CD14-positive monocyte (primary cell): ENCODE measurements at regions not wholly inside any gene's neighbourhood (a gene's known extent, or its start where the extent isn't known, plus 50 kb on each side); places are given as distances from the start of the nearest gene placed in this dataset.

ENCODE experiments used
- DNase-seq, 3 donors: peaks; one replicate each; pipeline ENCODE4 v3.0.0-alpha.2; 2011 to 2022
- H2AFZ ChIP-seq: 2 replicates; pipeline ENCODE4 v1.6.0; 2012; ENCODE audit warnings: mild to moderate bottlenecking, low read depth, low read length, inconsistent platforms; ENCODE audit not compliant: insufficient read depth, poor library complexity, severe bottlenecking
- H3K27ac ChIP-seq, 2 donors: 1 replicate in 1 of 2; 2 replicates in 1 of 2; pipeline ENCODE4 v1.5.1; 2012 to 2013; ENCODE audit warnings: low read length in 2 of 2, control low read depth in 1 of 2, inconsistent platforms in 1 of 2, low read depth in 1 of 2, mild to moderate bottlenecking in 1 of 2
- H3K27me3 ChIP-seq, 2 donors: one replicate each; pipeline versions ENCODE4 v1.6.0 to v1.6.1; 2011 to 2013; ENCODE audit warnings: low read length in 2 of 2; ENCODE audit not compliant: control insufficient read depth in 2 of 2, insufficient read depth in 2 of 2
- H3K36me3 ChIP-seq, 2 donors: replicated peaks in 1 of 2; 1 replicate in 1 of 2; 2 replicates in 1 of 2; pipeline versions ENCODE4 v1.5.1 to v1.6.1; 2012 to 2013; ENCODE audit warnings: low read length in 2 of 2, control low read depth in 1 of 2, inconsistent platforms in 1 of 2, mild to moderate bottlenecking in 1 of 2; ENCODE audit not compliant: insufficient read depth in 2 of 2, control insufficient read depth in 1 of 2
- H3K4me1 ChIP-seq, 2 donors: 1 replicate in 1 of 2; 2 replicates in 1 of 2; pipeline versions ENCODE4 v1.5.1 to v1.6.1; 2012 to 2013; ENCODE audit warnings: low read length in 2 of 2, control low read depth in 1 of 2, inconsistent platforms in 1 of 2, mild to moderate bottlenecking in 1 of 2, moderate library complexity in 1 of 2; ENCODE audit not compliant: insufficient read depth in 2 of 2, control insufficient read depth in 1 of 2
- H3K4me2 ChIP-seq: replicated peaks from 2 replicates; pipeline ENCODE3; 2012; ENCODE audit warnings: low read length, moderate library complexity, mild to moderate bottlenecking; ENCODE audit not compliant: poor library complexity, severe bottlenecking; ENCODE audit errors: extremely low read depth
- H3K4me3 ChIP-seq, 3 experiments: fragments of 200-600 bp in 1 of 3; sonication (generic) in 1 of 3; replicated peaks in 1 of 3; 1 replicate in 2 of 3; 2 replicates in 1 of 3; pipeline ENCODE4 v1.5.1; 2011 to 2013; ENCODE audit warnings: low read length in 3 of 3, mild to moderate bottlenecking in 3 of 3, control low read depth in 2 of 3, low read depth in 2 of 3, inconsistent platforms in 1 of 3, moderate library complexity in 1 of 3
- H3K79me2 ChIP-seq: 2 replicates; pipeline ENCODE4 v1.6.0; 2012; ENCODE audit warnings: mild to moderate bottlenecking, control low read depth, inconsistent platforms, low read length, moderate library complexity; ENCODE audit not compliant: insufficient read depth
- H3K9ac ChIP-seq: 2 replicates; pipeline ENCODE4 v1.6.0; 2017; ENCODE audit warnings: low read length, mild to moderate bottlenecking; ENCODE audit not compliant: insufficient read depth, poor library complexity, severe bottlenecking
- H3K9me3 ChIP-seq, 2 donors: replicated peaks in 1 of 2; 1 replicate in 1 of 2; 2 replicates in 1 of 2; pipeline versions ENCODE4 v1.5.1 to v1.6.1; 2012 to 2013; ENCODE audit warnings: low read length in 2 of 2, control low read depth in 1 of 2; ENCODE audit not compliant: control insufficient read depth in 1 of 2, insufficient read depth in 1 of 2
- H4K20me1 ChIP-seq: 2 replicates; pipeline ENCODE4 v1.6.0; 2012; ENCODE audit warnings: mild to moderate bottlenecking, low read length, control low read depth, moderate library complexity; ENCODE audit not compliant: insufficient read depth
- H3K27ac Mint-ChIP-seq, 7 donors: one replicate each; pipeline ENCODE4 v1.8.0; 2020; ENCODE audit warnings: mild to moderate bottlenecking in 7 of 7, mixed read lengths in 7 of 7, moderate library complexity in 6 of 7, inconsistent platforms in 2 of 7
- H3K27me3 Mint-ChIP-seq, 3 donors: one replicate each; pipeline ENCODE4 v1.8.0; 2021 to 2022; ENCODE audit warnings: low read depth in 3 of 3, mild to moderate bottlenecking in 3 of 3, mixed read lengths in 3 of 3, moderate library complexity in 3 of 3, inconsistent platforms in 1 of 3
- H3K36me3 Mint-ChIP-seq, 2 donors: one replicate each; pipeline ENCODE4 v1.8.0; 2020; ENCODE audit warnings: mixed read lengths in 2 of 2, inconsistent platforms in 1 of 2, mild to moderate bottlenecking in 1 of 2
- H3K4me1 Mint-ChIP-seq: one replicate; pipeline ENCODE4 v1.8.0; 2020; ENCODE audit warnings: mild to moderate bottlenecking, mixed read lengths
- H3K4me3 Mint-ChIP-seq, 2 donors: one replicate each; pipeline ENCODE4 v1.8.0; 2020; ENCODE audit warnings: mild to moderate bottlenecking in 2 of 2, mixed read lengths in 2 of 2, moderate library complexity in 1 of 2
- H3K9me3 Mint-ChIP-seq, 7 donors: one replicate each; pipeline ENCODE4 v1.8.0; 2020 to 2022; ENCODE audit warnings: mixed read lengths in 7 of 7, mild to moderate bottlenecking in 6 of 7, moderate library complexity in 6 of 7, inconsistent platforms in 2 of 7
- CTCF ChIP-seq: fragments of 200-600 bp; IDR thresholded peaks from one replicate; pipeline ENCODE4 v1.8.0; 2022; ENCODE audit warnings: antibody characterized with exemption, mild to moderate bottlenecking
- WGBS: methylation state at CpG from one replicate; pipeline ENCODE4 v1.1.5; 2013; ENCODE audit warnings: missing lambda C conversion rate; ENCODE audit not compliant: insufficient coverage; 5-methylcytosine and 5-hydroxymethylcytosine counted together
- intact Hi-C, 2 donors: fragments of 100-400 bp; cut with micrococcal nuclease; formaldehyde crosslinking; loops; one replicate each; pipeline versions ENCODE4 v1.15.0 to v1.15.1; 2023

- no peak overlapping the region for H3K9ac ChIP-seq
- H3K36me3 ChIP-seq, result no peaks in the 10 kb centered on the region
- no peaks in the 10 kb centered on the region for H3K4me1 Mint-ChIP-seq
- H3K4me3 ChIP-seq, result no peak overlapping the region
- no peak for DNase-seq
- H2AFZ ChIP-seq, result no peak overlapping the region
- H3K4me1 ChIP-seq, result no peaks in the 10 kb centered on the region
- no peaks in the 10 kb centered on the region for H3K79me2 ChIP-seq
- no peak overlapping the region for H3K27ac Mint-ChIP-seq
- peaks cover 0 to 1% (median 0%) of the 10 kb centered on the region in 3 donors for H3K27me3 Mint-ChIP-seq
- H3K4me3 Mint-ChIP-seq, result no peak overlapping the region
- peaks cover 0 to 12% of the 10 kb centered on the region in 2 donors for H3K9me3 ChIP-seq
- H3K4me2 ChIP-seq, result no peak overlapping the region
- H4K20me1 ChIP-seq, result no peaks in the 10 kb centered on the region
- H3K36me3 Mint-ChIP-seq, result no peaks in the 10 kb centered on the region
- no peaks in the 10 kb centered on the region for H3K27me3 ChIP-seq
- no peak for TF ChIP-seq CTCF
- H3K27ac ChIP-seq, result no peak overlapping the region
- H3K9me3 Mint-ChIP-seq, result peaks cover 2 to 13% (median 8%) of the 10 kb centered on the region in 7 donors
- intact Hi-C loops, result no loop called here
Measured at GRCh38 chr6:78768271-78768670, 99.1 kb upstream of the IRAK1BP1 start.

GRCh38 chr6:78770765-78771164 lies 96.6 kb upstream of the IRAK1BP1 start:
- H3K9me3 ChIP-seq, result peaks cover 0 to 12% of the 10 kb centered on the region in 2 donors
- no peaks in the 10 kb centered on the region for H3K79me2 ChIP-seq
- no peaks in the 10 kb centered on the region for H3K27me3 ChIP-seq
- Mint-ChIP-seq H3K4me1 (no peaks in the 10 kb centered on the region), H3K36me3 (no peaks in the 10 kb centered on the region), H3K27me3 (peaks cover 0 to 1% (median 0%) of the 10 kb centered on the region in 3 donors), H3K4me3 (no peak overlapping the region), H3K27ac (no peak overlapping the region), H3K9me3 (peaks cover 2 to 13% (median 7%) of the 10 kb centered on the region in 7 donors)
- intact Hi-C loops, result no loop called here
- no peak for DNase-seq
- TF ChIP-seq CTCF, result no peak
- no peak overlapping the region for H3K4me2 ChIP-seq
- WGBS, result no CpG with 5 or more reads among the region's 5 CpGs
- H3K27ac ChIP-seq, result no peak overlapping the region
- no peaks in the 10 kb centered on the region for H3K4me1 ChIP-seq
- H3K4me3 ChIP-seq, result no peak overlapping the region
- no peak overlapping the region for H3K9ac ChIP-seq
- H3K36me3 ChIP-seq, result no peaks in the 10 kb centered on the region
- no peak overlapping the region for H2AFZ ChIP-seq
- H4K20me1 ChIP-seq, result no peaks in the 10 kb centered on the region
